ENCODE measurements at regions not wholly inside any gene's neighbourhood (a gene's known extent, or its start where the extent isn't known, plus 50 kb on each side); places are given as distances from the start of the nearest gene placed in this dataset.
"Not testable (repeated sequence)": the region's sequence is repeated elsewhere in the genome, so short reads cannot be mapped to it uniquely, and the experiment has no call there.

GRCh38 chr11:57871231-57871630 lies 109.6 kb downstream of the CTNND1 start:
- DNase-seq (ENCODE audit: low read depth): no peak

- DNase-seq (ENCODE audit: low read depth): no peak
Observed at GRCh38 chr11:57873196-57873911, 111.8 kb downstream of the CTNND1 start.

- no peak for DNase-seq (ENCODE audit: low read depth)
Observed at GRCh38 chr11:57874981-57875380, 113.4 kb downstream of the CTNND1 start.

- no peak for DNase-seq (ENCODE audit: low read depth)
Observed at GRCh38 chr11:57881647-57882046, 120.0 kb downstream of the CTNND1 start.

GRCh38 chr11:57883630-57884029 lies 122.0 kb downstream of the CTNND1 start:
- DNase-seq (ENCODE audit: low read depth): no peak

- DNase-seq (ENCODE audit: low read depth): peak; percentile 1
Observed at GRCh38 chr11:57885298-57886050, 123.9 kb downstream of the CTNND1 start.

- no peak for DNase-seq (ENCODE audit: low read depth)
Observed at GRCh38 chr11:57888386-57888785, 126.8 kb downstream of the CTNND1 start.

- DNase-seq (ENCODE audit: low read depth): no peak
Observed at GRCh38 chr11:57890521-57890920, 128.9 kb downstream of the CTNND1 start.

GRCh38 chr11:57893200-57893599 lies 130.5 kb upstream of the OR9Q1 start:
- not testable (repeated sequence) for DNase-seq (ENCODE audit: low read depth)

GRCh38 chr11:57896361-57897145 lies 127.1 kb upstream of the OR9Q1 start:
- DNase-seq (ENCODE audit: low read depth): no peak

- DNase-seq (ENCODE audit: low read depth): no peak
Observed at GRCh38 chr11:57899378-57899777, 124.3 kb upstream of the OR9Q1 start.

- no peak for DNase-seq (ENCODE audit: low read depth)
Observed at GRCh38 chr11:57900320-57900719, 123.4 kb upstream of the OR9Q1 start.

GRCh38 chr11:57901278-57901677 lies 122.4 kb upstream of the OR9Q1 start:
- DNase-seq (ENCODE audit: low read depth): no peak

- no peak for DNase-seq (ENCODE audit: low read depth)
Observed at GRCh38 chr11:57901756-57902155, 121.9 kb upstream of the OR9Q1 start.

GRCh38 chr11:57903011-57903410 lies 120.7 kb upstream of the OR9Q1 start:
- DNase-seq (ENCODE audit: low read depth): no peak

- no peak for DNase-seq (ENCODE audit: low read depth)
Observed at GRCh38 chr11:57903441-57904123, 120.1 kb upstream of the OR9Q1 start.

- DNase-seq (ENCODE audit: low read depth): no peak
Observed at GRCh38 chr11:57904376-57904775, 119.3 kb upstream of the OR9Q1 start.

- DNase-seq (ENCODE audit: low read depth): no peak
Observed at GRCh38 chr11:57905439-57905838, 118.2 kb upstream of the OR9Q1 start.

GRCh38 chr11:57908399-57908798 lies 115.3 kb upstream of the OR9Q1 start:
- DNase-seq (ENCODE audit: low read depth): not testable (repeated sequence)

- DNase-seq (ENCODE audit: low read depth): not testable (repeated sequence)
Observed at GRCh38 chr11:57911522-57911921, 112.2 kb upstream of the OR9Q1 start.

- no peak for DNase-seq (ENCODE audit: low read depth)
Observed at GRCh38 chr11:57913715-57914704, 109.7 kb upstream of the OR9Q1 start.

Data from forelimb muscle (tissue), 1 donor.